GM10248 (cell line): ENCODE measurements at regions not wholly inside any gene's neighbourhood (a gene's known extent, or its start where the extent isn't known, plus 50 kb on each side); places are given as distances from the start of the nearest gene placed in this dataset.

Source experiments
- CTCF ChIA-PET: fragments of 300-600 bp; sonication (Branson Sonifier 250); formaldehyde crosslinking; extraction: SDS; loops from one replicate; lab custom pipeline; 2021; ENCODE audit warnings: antibody characterized with exemption; lab: Yijun Ruan, JAX
- POLR2A ChIA-PET: fragments of 350-650 bp; sonication (Branson Sonifier 250); formaldehyde crosslinking; extraction: SDS; loops from one replicate; lab custom pipeline; 2020; ENCODE audit warnings: antibody characterized with exemption; lab: Yijun Ruan, JAX
- DNase-seq: peaks from one replicate; pipeline ENCODE4 v3.0.0; 2012; ENCODE audit errors: extremely low spot score
- CTCF ChIP-seq: IDR thresholded peaks from 2 replicates; pipeline ENCODE4 v1.5.1; 2012; ENCODE audit warnings: mild to moderate bottlenecking, low read depth; ENCODE audit errors: extremely low read depth, missing control alignments, control extremely low read depth

GRCh38 chr11:112625814-112626213 lies 335.4 kb upstream of the NCAM1 start:
- CTCF ChIA-PET: interaction anchor here (1.5 kb wide), 2 partner anchors 10 to 34 kb away, joined by 3 read pairs; no protein-coding TSS in a partner anchor
- POLR2A ChIA-PET: no interaction called here
- no peak for TF ChIP-seq CTCF
- DNase-seq: no peak

- TF ChIP-seq CTCF: no peak
- ChIA-PET CTCF (interaction anchor here (1.1 to 1.6 kb wide), 4 partner anchors 9 to 39 kb away, joined by 3 to 7 read pairs (median 3); no protein-coding TSS in a partner anchor), POLR2A (no interaction called here)
- DNase-seq: no peak
Observed at GRCh38 chr11:112626731-112627130, 334.5 kb upstream of the NCAM1 start.

- DNase-seq: peak; percentile 57
- no peak for TF ChIP-seq CTCF
- ChIA-PET CTCF (interaction anchor here (0.7 to 1.8 kb wide), 6 partner anchors 8 to 40 kb away, joined by 3 to 7 read pairs (median 3); no protein-coding TSS in a partner anchor), POLR2A (no interaction called here)
Observed at GRCh38 chr11:112627588-112628045, 333.6 kb upstream of the NCAM1 start.

GRCh38 chr11:112628676-112629075 lies 332.5 kb upstream of the NCAM1 start:
- no peak for DNase-seq
- no peak for TF ChIP-seq CTCF
- ChIA-PET CTCF (interaction anchor here (1.6 to 1.8 kb wide), 2 partner anchors 9 to 41 kb away, joined by 3 to 7 read pairs; no protein-coding TSS in a partner anchor), POLR2A (no interaction called here)

GRCh38 chr11:112630496-112630895 lies 330.7 kb upstream of the NCAM1 start:
- POLR2A ChIA-PET: no interaction called here
- no peak for TF ChIP-seq CTCF
- CTCF ChIA-PET: interaction anchor here (1.1 to 2.1 kb wide), 5 partner anchors 9 to 45 kb away, joined by 3 to 7 read pairs (median 3); no protein-coding TSS in a partner anchor
- DNase-seq: no peak

GRCh38 chr11:112631333-112631732 lies 329.9 kb upstream of the NCAM1 start:
- CTCF ChIA-PET: interaction anchor here (1.1 to 2.1 kb wide), 5 partner anchors 9 to 46 kb away, joined by 3 to 7 read pairs (median 3); no protein-coding TSS in a partner anchor
- no peak for TF ChIP-seq CTCF
- POLR2A ChIA-PET: no interaction called here
- no peak for DNase-seq
